NAMALWA (cell line): ENCODE measurements at regions not wholly inside any gene's neighbourhood (a gene's known extent, or its start where the extent isn't known, plus 50 kb on each side); places are given as distances from the start of the nearest gene placed in this dataset.
"Not testable (repeated sequence)": the region's sequence is repeated elsewhere in the genome, so short reads cannot be mapped to it uniquely, and the experiment has no call there.

Experiments
- DNase-seq: peaks from one replicate; pipeline ENCODE4 v3.0.0-alpha.2; 2015; ENCODE audit warnings: low spot score

- DNase-seq: no peak
Observed at GRCh38 chr10:44172883-44173607, 211.9 kb downstream of the CXCL12 start.

- DNase-seq: no peak
Observed at GRCh38 chr10:44171765-44172164, 213.1 kb downstream of the CXCL12 start.

- DNase-seq: no peak
Observed at GRCh38 chr10:44168478-44168877, 216.4 kb downstream of the CXCL12 start.

GRCh38 chr10:44167752-44168151, 217.1 kb downstream of the CXCL12 start:
- DNase-seq: no peak

- DNase-seq: no peak
Observed at GRCh38 chr10:44166441-44166840, 218.5 kb downstream of the CXCL12 start.

GRCh38 chr10:44164251-44164956, 220.5 kb downstream of the CXCL12 start:
- DNase-seq: no peak

- no peak for DNase-seq
Observed at GRCh38 chr10:44161184-44161583, 223.7 kb downstream of the CXCL12 start.

GRCh38 chr10:44157574-44157973, 227.3 kb downstream of the CXCL12 start:
- no peak for DNase-seq

- no peak for DNase-seq
Observed at GRCh38 chr10:44154956-44155355, 229.9 kb downstream of the CXCL12 start.

GRCh38 chr10:44153918-44154670, 230.8 kb downstream of the CXCL12 start:
- no peak for DNase-seq

- no peak for DNase-seq
Observed at GRCh38 chr10:44143556-44143955, 241.3 kb downstream of the CXCL12 start.

- DNase-seq: no peak
Observed at GRCh38 chr10:44132361-44133289, 252.3 kb downstream of the CXCL12 start.

GRCh38 chr10:44126291-44126717, 258.6 kb downstream of the CXCL12 start:
- no peak for DNase-seq

- no peak for DNase-seq
Observed at GRCh38 chr10:44125879-44126278, 259.0 kb downstream of the CXCL12 start.

GRCh38 chr10:44118500-44118899, 266.4 kb downstream of the CXCL12 start:
- DNase-seq: no peak

- no peak for DNase-seq
Observed at GRCh38 chr10:44116474-44116873, 268.4 kb downstream of the CXCL12 start.

- no peak for DNase-seq
Observed at GRCh38 chr10:44115516-44115915, 269.4 kb downstream of the CXCL12 start.

GRCh38 chr10:44114441-44114840, 270.5 kb downstream of the CXCL12 start:
- DNase-seq: no peak

- DNase-seq: not testable (repeated sequence)
Observed at GRCh38 chr10:44112280-44112679, 272.6 kb downstream of the CXCL12 start.

- DNase-seq: no peak
Observed at GRCh38 chr10:44105696-44106095, 279.2 kb downstream of the CXCL12 start.

GRCh38 chr10:44102726-44103255, 282.1 kb downstream of the CXCL12 start:
- DNase-seq: no peak
